GM21825 (cell line): ENCODE measurements at regions not wholly inside any gene's neighbourhood (a gene's known extent, or its start where the extent isn't known, plus 50 kb on each side); places are given as distances from the start of the nearest gene placed in this dataset.

ENCODE experiments used
- ATAC-seq: cut with Tn5 transposase; IDR thresholded peaks from one replicate; pipeline ENCODE4 v1.9.1; 2021; ENCODE audit warnings: mild to moderate bottlenecking, moderate library complexity; ENCODE audit not compliant: unreplicated experiment

DNA sequence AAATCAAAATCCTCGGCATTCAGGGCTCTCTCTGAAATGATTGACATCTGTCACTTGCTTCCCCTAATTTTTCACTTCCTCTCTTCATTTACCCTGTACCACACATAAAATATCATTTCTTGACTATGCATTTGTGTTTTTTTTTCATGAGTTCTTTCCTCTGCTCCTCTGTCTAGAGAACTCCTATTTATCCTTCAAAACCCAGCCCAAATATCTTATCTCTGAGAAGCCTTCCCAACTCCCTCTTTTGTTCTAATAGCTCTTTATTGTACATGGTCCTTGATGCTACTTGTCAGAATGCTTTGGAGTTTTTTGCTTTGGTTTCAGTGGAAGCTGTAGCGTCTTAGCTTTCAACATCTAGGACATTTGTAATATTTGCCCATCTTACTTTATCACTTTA, 190.2 kb upstream of the CTBP2 start:
- no peak for ATAC-seq

DNA sequence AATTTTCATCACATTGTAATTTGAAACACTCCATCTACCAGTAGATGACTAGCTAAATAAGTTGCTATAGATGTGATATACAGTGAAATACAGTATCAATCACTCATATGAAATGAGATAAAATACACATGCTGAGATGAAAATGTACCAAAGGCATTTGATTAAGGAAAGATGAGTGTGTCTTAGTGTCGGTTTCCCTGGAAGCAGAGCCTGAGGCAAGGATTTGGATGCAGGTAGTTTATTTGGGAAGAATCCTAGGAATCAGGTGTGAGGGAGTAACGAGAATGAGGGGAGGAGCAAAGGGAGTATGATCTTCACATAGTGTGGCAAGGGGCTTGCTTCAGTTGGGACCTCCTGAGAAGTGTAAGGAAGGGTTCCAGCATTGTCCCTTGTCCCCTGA, 188.2 kb upstream of the CTBP2 start:
- ATAC-seq, result no peak

DNA sequence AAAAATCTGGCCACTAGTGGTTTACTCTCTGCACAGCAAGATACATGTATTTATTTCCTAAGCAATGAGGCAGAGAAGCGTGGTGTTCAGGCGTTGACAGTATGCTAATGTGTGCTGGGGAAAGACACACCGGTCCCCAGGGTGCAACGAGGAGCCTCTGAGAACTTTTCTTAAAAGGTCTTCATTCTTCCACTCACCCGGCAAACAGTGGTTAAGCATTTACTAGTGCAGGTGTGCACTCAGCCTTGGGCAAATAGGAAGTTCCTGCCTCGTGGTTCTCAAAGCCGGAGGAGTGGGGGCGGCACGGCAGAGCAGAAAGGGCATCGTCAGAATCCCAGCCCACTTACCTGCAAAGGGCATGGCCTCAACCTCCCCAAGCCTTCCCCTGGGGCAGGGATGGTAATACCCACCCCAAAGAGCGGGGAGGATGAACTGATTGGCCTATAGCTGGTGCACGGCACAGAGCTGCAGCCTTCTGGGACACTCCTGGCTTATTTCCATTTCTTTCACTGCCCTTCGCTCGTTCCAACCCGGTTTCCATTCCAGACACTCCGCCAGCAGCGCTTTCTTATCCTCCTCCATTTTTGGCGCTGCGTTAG, 184.3 kb upstream of the CTBP2 start:
- ATAC-seq, result peak; percentile 97

GRCh38 chr10:125343983-125344382, 183.6 kb upstream of the CTBP2 start:
- no peak for ATAC-seq

DNA sequence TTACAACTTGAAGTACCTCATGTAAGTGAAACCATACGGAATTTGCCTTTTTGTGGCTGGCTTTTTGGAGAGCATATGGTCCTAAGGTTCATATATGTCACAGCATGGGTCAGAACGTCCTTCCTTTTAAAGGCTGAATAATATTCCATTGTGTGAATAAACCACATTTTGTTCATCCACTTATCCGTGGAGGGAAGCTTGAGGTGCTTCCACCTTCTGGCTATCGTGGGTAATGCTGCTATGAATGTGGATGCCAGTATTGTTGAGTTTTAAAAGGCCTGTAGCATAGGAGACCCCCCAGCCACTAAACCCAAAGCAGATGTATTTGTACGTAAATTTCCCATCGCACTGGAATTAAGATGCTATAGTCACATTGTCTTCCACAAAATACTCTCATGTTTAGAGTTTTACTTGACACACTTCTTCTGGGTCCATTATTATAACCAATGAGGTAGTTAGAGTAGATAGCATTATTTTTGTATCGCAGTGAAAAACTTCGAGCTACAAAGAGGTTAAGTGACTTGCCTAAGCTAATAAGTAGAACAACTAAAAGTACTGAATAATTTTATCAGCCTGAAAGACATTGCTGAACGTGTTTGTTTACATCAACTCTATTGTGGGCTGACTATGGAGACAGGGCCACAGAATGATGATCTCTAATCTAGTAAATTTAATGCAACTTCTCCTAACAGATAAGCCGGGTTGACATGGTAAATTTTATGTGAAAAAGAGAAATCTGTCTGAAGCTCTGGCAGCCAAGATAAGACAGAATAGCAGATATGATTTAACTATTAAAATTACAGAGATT, 183.0 kb upstream of the CTBP2 start:
- ATAC-seq, result no peak

GRCh38 chr10:125341611-125342010, 181.2 kb upstream of the CTBP2 start:
- no peak for ATAC-seq

- no peak for ATAC-seq
These were observed 180.5 kb upstream of the CTBP2 start for GRCh38 chr10:125340903-125341302.

- ATAC-seq, result no peak
These were observed 177.1 kb upstream of the CTBP2 start for GRCh38 chr10:125337510-125337909.

- ATAC-seq, result no peak
These were observed 174.2 kb upstream of the CTBP2 start for GRCh38 chr10:125334545-125334944.

GRCh38 chr10:125333769-125334168, 173.4 kb upstream of the CTBP2 start:
- no peak for ATAC-seq

GRCh38 chr10:125333209-125333591, 172.8 kb upstream of the CTBP2 start:
- ATAC-seq, result no peak

GRCh38 chr10:125332548-125333208, 172.3 kb upstream of the CTBP2 start:
- ATAC-seq, result no peak

- no peak for ATAC-seq
These were observed 170.7 kb upstream of the CTBP2 start for GRCh38 chr10:125331056-125331455.

DNA sequence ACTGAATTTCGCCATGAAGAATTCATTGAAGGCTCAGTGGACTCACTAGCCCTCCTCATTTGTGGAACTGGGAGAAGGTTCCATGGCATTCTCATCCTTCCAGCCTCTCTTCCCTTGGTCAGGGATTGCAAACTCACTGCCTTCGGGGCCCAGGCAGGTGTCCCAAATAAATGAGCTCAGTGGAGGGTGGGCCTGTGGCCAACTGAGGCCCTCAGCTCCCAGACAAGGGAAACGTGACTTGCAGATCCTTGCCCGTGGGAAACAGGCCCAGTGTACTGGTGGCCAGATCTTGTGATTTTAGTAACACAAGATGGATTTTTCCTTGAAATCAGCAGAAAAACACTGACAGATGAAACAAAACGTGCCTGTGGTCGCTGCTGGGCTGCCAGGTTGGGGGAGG, 168.7 kb upstream of the CTBP2 start:
- no peak for ATAC-seq

DNA sequence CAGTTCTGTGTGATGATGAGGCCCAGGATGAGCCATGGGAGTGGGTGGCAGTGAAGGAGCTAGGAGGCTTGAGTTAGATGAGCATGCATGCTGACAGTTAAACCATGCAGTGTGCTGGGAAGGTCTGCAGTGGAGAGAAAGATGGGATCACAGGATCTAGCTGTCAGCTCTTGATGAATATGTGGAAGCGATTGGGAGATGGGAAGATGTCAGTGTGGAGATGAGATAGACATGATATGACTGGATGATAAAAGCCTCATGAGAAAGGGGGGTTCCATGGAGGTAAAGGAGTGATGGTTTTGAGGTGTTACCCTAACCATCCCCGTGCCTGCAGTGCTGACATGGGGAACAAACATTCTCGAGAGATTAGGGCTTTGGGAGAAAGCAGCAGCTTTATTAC, 165.0 kb upstream of the CTBP2 start:
- ATAC-seq, result no peak

DNA sequence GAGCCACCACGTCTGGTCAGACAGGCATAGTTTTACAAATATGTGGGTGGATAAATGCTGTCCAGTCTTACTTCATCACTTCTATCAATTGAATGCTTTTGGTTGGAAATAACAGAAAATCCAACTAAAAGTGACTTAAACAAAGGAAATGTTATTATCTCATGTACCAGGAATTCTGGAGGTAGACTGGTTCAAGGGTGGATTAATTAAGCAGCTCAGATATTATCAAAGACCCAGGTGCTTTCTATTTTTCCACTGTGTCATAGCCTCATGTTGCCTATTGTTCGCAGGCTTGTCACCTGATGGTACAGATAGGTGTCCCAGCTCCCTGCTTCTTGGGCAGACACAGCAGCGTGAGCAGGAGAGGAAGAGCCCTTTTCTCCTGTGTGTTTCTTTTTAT, 156.1 kb upstream of the CTBP2 start:
- ATAC-seq, result no peak

DNA sequence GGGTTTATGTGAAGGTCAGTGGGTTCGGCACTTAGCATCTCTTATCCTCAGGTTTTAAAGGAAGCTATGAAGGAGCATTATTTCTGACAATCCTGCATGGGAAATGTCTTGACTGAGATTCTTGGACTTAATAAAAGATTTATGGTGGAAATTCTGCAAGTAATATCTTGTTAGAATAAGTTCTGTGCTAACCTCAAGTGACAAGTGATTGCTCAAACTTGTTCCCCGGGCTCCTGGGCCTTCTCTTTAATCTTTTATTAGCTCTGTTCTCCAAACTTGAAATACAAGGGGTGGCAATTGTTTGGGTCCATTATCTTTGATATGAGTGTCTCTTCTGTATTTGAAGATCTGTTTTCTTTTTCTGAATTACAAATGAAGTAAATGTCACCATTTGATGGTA, 140.6 kb upstream of the CTBP2 start:
- ATAC-seq, result no peak

DNA sequence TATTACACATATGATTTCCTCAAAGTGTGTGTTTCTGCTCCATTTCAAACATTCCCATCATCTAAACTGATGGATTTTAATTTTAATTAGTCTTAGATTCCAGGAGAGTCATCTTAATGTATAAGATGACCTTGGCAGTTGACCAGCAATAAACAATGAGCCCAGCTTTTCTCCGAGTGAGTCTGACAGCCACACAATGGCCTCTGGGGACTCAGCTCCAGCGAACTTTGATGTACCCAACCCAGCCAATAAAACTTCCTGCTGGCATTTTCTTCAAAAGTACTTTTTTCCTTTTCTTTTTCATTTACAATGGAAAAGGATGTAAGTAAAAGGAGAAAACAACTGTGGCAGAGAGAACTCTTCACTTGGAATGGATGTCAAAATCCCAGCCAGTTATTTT, 139.1 kb upstream of the CTBP2 start:
- ATAC-seq, result no peak

- ATAC-seq, result no peak
These were observed 136.2 kb upstream of the CTBP2 start for GRCh38 chr10:125296598-125296997.

DNA sequence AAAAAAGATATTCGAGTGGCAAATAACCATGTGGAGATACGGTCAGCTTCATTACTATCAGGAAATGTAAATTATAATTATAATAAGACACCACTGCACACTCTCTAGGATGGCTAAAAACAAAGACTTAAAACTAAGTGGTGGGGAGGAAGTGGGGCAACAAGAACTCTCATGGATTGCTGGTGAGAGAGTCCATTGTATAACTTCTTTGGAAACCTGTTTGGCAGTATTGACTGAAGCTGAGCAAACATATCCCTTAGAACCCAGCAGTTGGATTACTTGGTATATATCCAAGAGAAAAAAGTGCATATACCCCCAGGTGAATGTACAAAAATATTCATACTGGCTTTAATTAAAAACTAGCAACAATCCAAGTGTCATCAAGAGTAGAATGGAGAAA, 133.7 kb upstream of the CTBP2 start:
- no peak for ATAC-seq

DNA sequence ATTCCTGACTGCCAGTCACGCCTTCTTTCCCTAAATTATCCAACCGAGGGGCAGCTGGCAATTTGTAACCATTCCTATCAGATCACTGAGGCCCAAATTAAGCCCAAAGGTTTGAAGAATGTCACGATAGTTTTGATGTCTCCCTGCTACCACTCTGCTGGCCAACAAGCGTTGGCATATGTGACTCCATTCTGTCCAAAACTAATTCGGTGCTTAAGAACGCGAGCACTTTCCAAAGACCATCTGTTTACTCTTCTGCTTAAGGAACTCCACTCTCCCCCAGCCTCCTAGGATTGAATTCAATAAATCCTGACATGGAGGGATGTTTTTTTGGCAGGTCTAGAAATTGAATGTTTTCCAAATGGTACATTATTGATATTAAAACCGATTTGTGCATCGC, 131.5 kb upstream of the CTBP2 start:
- no peak for ATAC-seq

DNA sequence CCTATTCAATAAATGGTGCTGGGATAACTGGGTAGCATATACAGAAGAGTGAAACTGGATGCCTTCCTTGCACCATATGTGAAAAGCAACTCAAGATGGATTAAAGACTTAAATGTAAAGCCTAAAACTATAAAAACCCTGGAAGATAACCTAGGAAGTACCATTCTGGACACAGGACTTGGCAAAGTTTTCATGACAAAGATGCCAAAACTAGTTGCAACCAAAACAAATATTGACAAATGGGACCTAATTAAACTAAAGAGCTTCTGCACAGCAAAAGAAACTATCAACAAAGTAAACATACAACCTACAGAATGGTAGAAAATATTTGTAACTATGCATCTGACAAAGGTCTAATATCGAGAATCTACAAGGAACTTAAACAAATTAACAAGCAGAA, 129.1 kb upstream of the CTBP2 start:
- no peak for ATAC-seq
